RWPE2 (cell line): ENCODE measurements at regions not wholly inside any gene's neighbourhood (a gene's known extent, or its start where the extent isn't known, plus 50 kb on each side); places are given as distances from the start of the nearest gene placed in this dataset.

Experiments
- ATAC-seq: fragments of 200-7000 bp; cut with Tn5 transposase; 3 replicates; pipeline ENCODE4 v1.9.1; 2021; ENCODE audit warnings: low read depth
- DNase-seq: peaks from one replicate; pipeline ENCODE4 v3.0.0-alpha.2; 2020; ENCODE audit warnings: low spot score
- H3K27ac ChIP-seq: fragments of 450-650 bp; 2 replicates; pipeline ENCODE4 v1.5.1; 2017; ENCODE audit warnings: mild to moderate bottlenecking; ENCODE audit not compliant: poor library complexity, severe bottlenecking
- H3K27me3 ChIP-seq: fragments of 250-450 bp; sonication (Bioruptor Pico); 2 replicates; pipeline ENCODE4 v1.5.1; 2021; ENCODE audit warnings: mild to moderate bottlenecking, moderate library complexity; ENCODE audit not compliant: insufficient read depth, poor library complexity, severe bottlenecking
- H3K36me3 ChIP-seq: fragments of 250-450 bp; sonication (Bioruptor Pico); 2 replicates; pipeline ENCODE4 v1.5.1; 2020; ENCODE audit warnings: low read depth, mild to moderate bottlenecking, moderate library complexity
- H3K4me1 ChIP-seq: fragments of 250-450 bp; sonication (Bioruptor Pico); 2 replicates; pipeline ENCODE4 v1.5.1; 2021; ENCODE audit warnings: mild to moderate bottlenecking, moderate library complexity; ENCODE audit not compliant: insufficient read depth, poor library complexity, severe bottlenecking
- H3K4me3 ChIP-seq: fragments of 250-450 bp; sonication (Bioruptor Pico); 2 replicates; pipeline ENCODE4 v1.5.1; 2021; ENCODE audit warnings: mild to moderate bottlenecking, moderate library complexity; ENCODE audit not compliant: severe bottlenecking
- H3K9me3 ChIP-seq: fragments of 250-450 bp; sonication (Bioruptor Pico); 2 replicates; pipeline ENCODE4 v1.5.1; 2021; ENCODE audit warnings: mild to moderate bottlenecking, moderate library complexity; ENCODE audit not compliant: severe bottlenecking
- TF ChIP-seq, protein P1 (sequence below): fragments of 450-650 bp; IDR thresholded peaks from one replicate; pipeline ENCODE4 v1.5.1; 2017; ENCODE audit warnings: mild to moderate bottlenecking, moderate library complexity; ENCODE audit not compliant: poor library complexity, severe bottlenecking

GRCh38 chr7:81574723-81575326 lies 195.0 kb downstream of the HGF start:
- ATAC-seq (no peak), DNase-seq (no peak)
- no peaks in the 10 kb centered on the region for H3K4me1 ChIP-seq
- no peak overlapping the region for H3K4me3 ChIP-seq
- no peak overlapping the region for H3K27ac ChIP-seq
- H3K36me3 ChIP-seq = no peaks in the 10 kb centered on the region
- no peaks in the 10 kb centered on the region for H3K9me3 ChIP-seq
- no peaks in the 10 kb centered on the region for H3K27me3 ChIP-seq
- TF ChIP-seq, protein P1, sequence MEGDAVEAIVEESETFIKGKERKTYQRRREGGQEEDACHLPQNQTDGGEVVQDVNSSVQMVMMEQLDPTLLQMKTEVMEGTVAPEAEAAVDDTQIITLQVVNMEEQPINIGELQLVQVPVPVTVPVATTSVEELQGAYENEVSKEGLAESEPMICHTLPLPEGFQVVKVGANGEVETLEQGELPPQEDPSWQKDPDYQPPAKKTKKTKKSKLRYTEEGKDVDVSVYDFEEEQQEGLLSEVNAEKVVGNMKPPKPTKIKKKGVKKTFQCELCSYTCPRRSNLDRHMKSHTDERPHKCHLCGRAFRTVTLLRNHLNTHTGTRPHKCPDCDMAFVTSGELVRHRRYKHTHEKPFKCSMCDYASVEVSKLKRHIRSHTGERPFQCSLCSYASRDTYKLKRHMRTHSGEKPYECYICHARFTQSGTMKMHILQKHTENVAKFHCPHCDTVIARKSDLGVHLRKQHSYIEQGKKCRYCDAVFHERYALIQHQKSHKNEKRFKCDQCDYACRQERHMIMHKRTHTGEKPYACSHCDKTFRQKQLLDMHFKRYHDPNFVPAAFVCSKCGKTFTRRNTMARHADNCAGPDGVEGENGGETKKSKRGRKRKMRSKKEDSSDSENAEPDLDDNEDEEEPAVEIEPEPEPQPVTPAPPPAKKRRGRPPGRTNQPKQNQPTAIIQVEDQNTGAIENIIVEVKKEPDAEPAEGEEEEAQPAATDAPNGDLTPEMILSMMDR = no peak

- no peaks in the 10 kb centered on the region for H3K9me3 ChIP-seq
- H3K36me3 ChIP-seq = no peaks in the 10 kb centered on the region
- no peak for DNase-seq
- H3K27me3 ChIP-seq = no peaks in the 10 kb centered on the region
- ATAC-seq = no peak
- no peak overlapping the region for H3K4me3 ChIP-seq
- no peak overlapping the region for H3K27ac ChIP-seq
- no peaks in the 10 kb centered on the region for H3K4me1 ChIP-seq
- TF ChIP-seq, protein P1 = no peak
These were observed 195.9 kb downstream of the HGF start for GRCh38 chr7:81573932-81574331.

- no peak overlapping the region for H3K4me3 ChIP-seq
- ATAC-seq (no peak), DNase-seq (no peak)
- TF ChIP-seq, protein P1 = no peak
- no peaks in the 10 kb centered on the region for H3K36me3 ChIP-seq
- no peak overlapping the region for H3K27ac ChIP-seq
- no peaks in the 10 kb centered on the region for H3K27me3 ChIP-seq
- no peaks in the 10 kb centered on the region for H3K4me1 ChIP-seq
- H3K9me3 ChIP-seq = no peaks in the 10 kb centered on the region
These were observed 196.7 kb downstream of the HGF start for GRCh38 chr7:81573128-81573527.

GRCh38 chr7:81562581-81562980 lies 207.3 kb downstream of the HGF start:
- Histone ChIP-seq H3K9me3 (no peaks in the 10 kb centered on the region), H3K27ac (no peak overlapping the region), H3K36me3 (no peaks in the 10 kb centered on the region), H3K4me3 (no peak overlapping the region), H3K4me1 (no peaks in the 10 kb centered on the region), H3K27me3 (no peaks in the 10 kb centered on the region)
- TF ChIP-seq, protein P1 = no peak
- no peak for DNase-seq
- ATAC-seq = no peak

- Histone ChIP-seq H3K36me3 (no peaks in the 10 kb centered on the region), H3K27ac (no peak overlapping the region), H3K4me1 (no peaks in the 10 kb centered on the region), H3K27me3 (no peaks in the 10 kb centered on the region), H3K9me3 (no peaks in the 10 kb centered on the region), H3K4me3 (no peak overlapping the region)
- TF ChIP-seq, protein P1 = no peak
- DNase-seq (no peak), ATAC-seq (no peak)
These were observed 209.1 kb downstream of the HGF start for GRCh38 chr7:81560708-81561107.
